ENCODE measurements at regions not wholly inside any gene's neighbourhood (a gene's known extent, or its start where the extent isn't known, plus 50 kb on each side); places are given as distances from the start of the nearest gene placed in this dataset.
"Not testable (repeated sequence)": the region's sequence is repeated elsewhere in the genome, so short reads cannot be mapped to it uniquely, and the experiment has no call there.

- not testable (repeated sequence) for H3K36me3 ChIP-seq (ENCODE audit: insufficient read depth, low read length); H3K9ac ChIP-seq (ENCODE audit: low read depth, low read length); H3K9me3 ChIP-seq (ENCODE audit: control insufficient read depth, insufficient read depth, low read length); H3K4me1 ChIP-seq (ENCODE audit: insufficient read depth, low read length)
Observed at GRCh38 chr9:101821450-101821849, 83.0 kb upstream of the GRIN3A start.

DNA sequence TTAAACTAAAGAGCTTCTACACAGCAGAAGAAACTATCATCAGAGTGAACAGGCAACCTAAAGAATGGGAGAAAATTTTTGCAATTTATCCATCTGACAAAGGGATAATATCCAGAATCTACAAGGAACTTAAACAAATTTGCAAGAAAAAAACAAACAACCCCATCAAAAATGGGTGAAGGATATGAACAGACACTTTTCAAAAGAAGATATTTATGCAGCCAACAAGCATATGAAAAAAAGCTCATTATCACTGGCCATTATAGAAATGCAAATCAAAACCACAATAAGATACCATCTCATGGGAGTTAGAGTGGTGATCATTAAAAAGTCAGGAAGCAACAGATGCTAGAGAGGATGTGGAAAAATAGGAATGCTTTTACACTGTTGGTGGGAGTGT lies 82.5 kb upstream of the GRIN3A start:
- H3K9ac ChIP-seq (ENCODE audit: low read depth, low read length); H3K9me3 ChIP-seq (ENCODE audit: control insufficient read depth, insufficient read depth, low read length); H3K36me3 ChIP-seq (ENCODE audit: insufficient read depth, low read length); H3K4me1 ChIP-seq (ENCODE audit: insufficient read depth, low read length): not testable (repeated sequence)

DNA sequence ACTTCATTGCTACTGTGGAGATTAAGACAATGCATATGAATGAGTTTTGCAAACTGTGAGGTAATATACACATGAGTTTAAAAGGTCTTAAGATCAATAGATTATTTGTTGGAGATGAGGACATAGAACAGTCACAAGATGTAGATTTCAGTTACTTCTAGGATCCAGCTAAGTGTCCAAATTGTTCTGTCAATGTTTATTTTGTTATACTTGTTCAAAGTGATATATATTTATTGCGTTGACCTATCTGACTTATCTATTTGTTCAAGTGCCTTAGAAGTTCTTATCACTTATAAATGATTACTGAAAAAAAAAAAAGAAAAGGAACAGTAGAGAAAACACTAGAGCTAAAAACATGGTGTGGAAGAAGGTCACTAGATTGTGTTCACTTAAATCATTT lies 75.6 kb upstream of the GRIN3A start:
- Histone ChIP-seq H3K36me3 (ENCODE audit: insufficient read depth, low read length) (no peaks in the 10 kb centered on the region), H3K4me1 (ENCODE audit: insufficient read depth, low read length) (no peaks in the 10 kb centered on the region), H3K9me3 (ENCODE audit: control insufficient read depth, insufficient read depth, low read length) (no peaks in the 10 kb centered on the region), H3K9ac (ENCODE audit: low read depth, low read length) (no peak overlapping the region)

DNA sequence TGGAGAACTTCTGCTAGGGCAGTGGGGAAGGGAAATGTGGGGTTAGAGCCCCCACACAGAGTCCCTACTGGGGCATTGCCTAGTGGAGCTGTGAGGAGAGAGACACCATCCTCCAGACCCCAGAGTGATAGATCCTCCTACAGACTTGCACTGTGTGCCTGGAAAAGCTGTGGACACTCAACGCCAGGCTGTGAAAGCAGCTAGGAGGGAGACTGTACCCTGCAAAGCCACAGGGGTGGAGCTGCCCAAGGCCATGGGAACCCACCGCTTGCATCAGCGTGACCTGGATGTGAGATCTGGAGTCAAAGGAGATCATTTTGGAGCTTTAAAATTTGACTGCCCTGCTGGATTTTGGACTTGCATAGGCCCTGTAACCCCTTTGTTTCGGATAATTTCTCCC lies 69.4 kb upstream of the GRIN3A start:
- not testable (repeated sequence) for H3K4me1 ChIP-seq (ENCODE audit: insufficient read depth, low read length); H3K36me3 ChIP-seq (ENCODE audit: insufficient read depth, low read length); H3K9me3 ChIP-seq (ENCODE audit: control insufficient read depth, insufficient read depth, low read length); H3K9ac ChIP-seq (ENCODE audit: low read depth, low read length)

DNA sequence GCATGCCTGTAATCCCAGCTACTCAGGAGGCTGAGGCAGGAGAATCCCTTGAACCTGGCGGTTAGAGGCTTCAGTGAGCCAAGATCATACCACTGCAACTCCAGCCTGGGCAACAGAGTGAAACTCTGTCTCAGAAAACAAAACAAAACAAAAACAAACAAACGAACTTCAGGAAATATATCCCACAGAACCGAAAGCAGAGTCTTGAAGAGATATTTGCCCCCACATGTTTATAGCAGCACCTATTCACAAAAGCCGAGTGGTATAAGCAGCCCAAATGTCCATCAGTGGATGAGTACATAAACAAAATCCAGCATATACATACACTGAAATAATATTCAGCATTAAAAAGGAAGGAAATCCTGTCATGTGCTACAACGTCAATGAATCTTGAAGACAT lies 57.6 kb upstream of the GRIN3A start:
- H3K9ac ChIP-seq (ENCODE audit: low read depth, low read length) = no peak overlapping the region
- H3K4me1 ChIP-seq (ENCODE audit: insufficient read depth, low read length) = no peaks in the 10 kb centered on the region
- H3K36me3 ChIP-seq (ENCODE audit: insufficient read depth, low read length) = no peaks in the 10 kb centered on the region

GRCh38 chr9:101795147-101795546 lies 56.7 kb upstream of the GRIN3A start:
- no peaks in the 10 kb centered on the region for H3K36me3 ChIP-seq (ENCODE audit: insufficient read depth, low read length)
- no peaks in the 10 kb centered on the region for H3K4me1 ChIP-seq (ENCODE audit: insufficient read depth, low read length)
- no peak overlapping the region for H3K9ac ChIP-seq (ENCODE audit: low read depth, low read length)
- no peaks in the 10 kb centered on the region for H3K9me3 ChIP-seq (ENCODE audit: control insufficient read depth, insufficient read depth, low read length)

More for the DNA sequence above, 57.6 kb upstream of the GRIN3A start:
- H3K9me3 ChIP-seq (ENCODE audit: control insufficient read depth, insufficient read depth, low read length) = no peaks in the 10 kb centered on the region

GRCh38 chr9:101792475-101792874 lies 54.0 kb upstream of the GRIN3A start:
- no peak overlapping the region for H3K9ac ChIP-seq (ENCODE audit: low read depth, low read length)
- H3K9me3 ChIP-seq (ENCODE audit: control insufficient read depth, insufficient read depth, low read length) = no peaks in the 10 kb centered on the region
- H3K4me1 ChIP-seq (ENCODE audit: insufficient read depth, low read length) = no peaks in the 10 kb centered on the region
- no peaks in the 10 kb centered on the region for H3K36me3 ChIP-seq (ENCODE audit: insufficient read depth, low read length)

GRCh38 chr9:101791938-101792337 lies 53.5 kb upstream of the GRIN3A start:
- H3K36me3 ChIP-seq (ENCODE audit: insufficient read depth, low read length) = no peaks in the 10 kb centered on the region
- H3K4me1 ChIP-seq (ENCODE audit: insufficient read depth, low read length) = no peaks in the 10 kb centered on the region
- no peak overlapping the region for H3K9ac ChIP-seq (ENCODE audit: low read depth, low read length)
- H3K9me3 ChIP-seq (ENCODE audit: control insufficient read depth, insufficient read depth, low read length) = no peaks in the 10 kb centered on the region

- Histone ChIP-seq H3K36me3 (ENCODE audit: insufficient read depth, low read length) (no peaks in the 10 kb centered on the region), H3K4me1 (ENCODE audit: insufficient read depth, low read length) (no peaks in the 10 kb centered on the region)
Observed at GRCh38 chr9:101791533-101791932, 53.1 kb upstream of the GRIN3A start.

More at GRCh38 chr9:101791533-101791932, 53.1 kb upstream of the GRIN3A start:
- Histone ChIP-seq H3K9ac (ENCODE audit: low read depth, low read length) (no peak overlapping the region), H3K9me3 (ENCODE audit: control insufficient read depth, insufficient read depth, low read length) (no peaks in the 10 kb centered on the region)

All from ES-I3 (cell line).